Liver (tissue), 8 donors: ENCODE measurements at regions not wholly inside any gene's neighbourhood (a gene's known extent, or its start where the extent isn't known, plus 50 kb on each side); places are given as distances from the start of the nearest gene placed in this dataset.

Experiments
- DNase-seq: peaks from one replicate; pipeline ENCODE4 v3.0.0-alpha.2; 2017; ENCODE audit warnings: low spot score
- H3K27ac ChIP-seq, 2 donors: one replicate each; pipeline ENCODE4 v1.7.0; 2013; ENCODE audit warnings: inconsistent platforms in 2 of 2, low read length in 2 of 2, control low read depth in 1 of 2, low read depth in 1 of 2, mild to moderate bottlenecking in 1 of 2
- H3K27me3 ChIP-seq, 4 donors: one replicate each; pipeline versions ENCODE4 v1.6.1 to v1.7.0; 2013; ENCODE audit warnings: low read length in 3 of 4, inconsistent platforms in 1 of 4, mild to moderate bottlenecking in 1 of 4, moderate library complexity in 1 of 4; ENCODE audit not compliant: control insufficient read depth in 4 of 4, insufficient read depth in 4 of 4
- H3K36me3 ChIP-seq, 4 donors: one replicate each; pipeline versions ENCODE4 v1.6.1 to v1.7.0; 2013; ENCODE audit warnings: low read length in 3 of 4, mild to moderate bottlenecking in 3 of 4, low read depth in 1 of 4, moderate library complexity in 1 of 4; ENCODE audit not compliant: control insufficient read depth in 4 of 4, insufficient read depth in 3 of 4
- H3K4me1 ChIP-seq, 4 donors: one replicate each; pipeline versions ENCODE4 v1.6.1 to v1.7.0; 2013; ENCODE audit warnings: low read length in 3 of 4, mild to moderate bottlenecking in 3 of 4, moderate library complexity in 1 of 4; ENCODE audit not compliant: control insufficient read depth in 4 of 4, insufficient read depth in 4 of 4
- H3K4me3 ChIP-seq, 3 donors: one replicate each; pipeline versions ENCODE4 v1.6.1 to v1.7.0; 2013; ENCODE audit warnings: low read length in 3 of 3, control low read depth in 1 of 3, low read depth in 1 of 3, mild to moderate bottlenecking in 1 of 3
- H3K9ac ChIP-seq, 2 donors: one replicate each; pipeline ENCODE4 v1.7.0; 2013; ENCODE audit warnings: low read length in 2 of 2, mild to moderate bottlenecking in 2 of 2, moderate library complexity in 2 of 2, control low read depth in 1 of 2, low read depth in 1 of 2
- H3K9me3 ChIP-seq, 4 donors: one replicate each; pipeline versions ENCODE4 v1.6.1 to v1.7.0; 2013; ENCODE audit warnings: low read length in 3 of 4; ENCODE audit not compliant: control insufficient read depth in 4 of 4
- EGR1 ChIP-seq, 2 donors: IDR thresholded peaks; 2 replicates each; pipeline ENCODE4 v1.6.1; 2016 to 2018; ENCODE audit warnings: antibody characterized with exemption in 2 of 2, low read depth in 2 of 2
- FOXA1 ChIP-seq: IDR thresholded peaks from 2 replicates; pipeline ENCODE4 v1.6.1; 2016; ENCODE audit warnings: antibody characterized with exemption
- FOXA2 ChIP-seq: IDR thresholded peaks from 2 replicates; pipeline ENCODE4 v1.6.1; 2016; ENCODE audit warnings: antibody characterized with exemption
- GABPA ChIP-seq, 2 donors: IDR thresholded peaks in 1 of 2; conservative IDR thresholded peaks in 1 of 2; 2 replicates each; pipeline ENCODE4 v1.6.1; 2016; ENCODE audit warnings: antibody characterized with exemption in 2 of 2, mild to moderate bottlenecking in 1 of 2, moderate library complexity in 1 of 2
- HNF4A ChIP-seq, 2 donors: conservative IDR thresholded peaks; 2 replicates each; pipeline ENCODE4 v1.6.1; 2016; ENCODE audit warnings: antibody characterized with exemption in 2 of 2, mild to moderate bottlenecking in 2 of 2
- HNF4G ChIP-seq: IDR thresholded peaks from 2 replicates; pipeline ENCODE4 v1.6.1; 2016; ENCODE audit warnings: antibody characterized with exemption
- JUND ChIP-seq, 2 donors: IDR thresholded peaks; 2 replicates each; pipeline ENCODE4 v1.6.1; 2016; ENCODE audit warnings: antibody characterized with exemption in 2 of 2
- NR2F2 ChIP-seq: IDR thresholded peaks from 2 replicates; pipeline ENCODE4 v1.6.1; 2016; ENCODE audit warnings: antibody characterized with exemption
- RAD21 ChIP-seq, 2 donors: IDR thresholded peaks; 2 replicates each; pipeline ENCODE4 v1.6.1; 2016; ENCODE audit warnings: antibody characterized with exemption in 2 of 2, mild to moderate bottlenecking in 2 of 2
- RXRA ChIP-seq, 2 donors: IDR thresholded peaks; 2 replicates each; pipeline ENCODE4 v1.6.1; 2017 to 2018; ENCODE audit warnings: antibody characterized with exemption in 2 of 2, mild to moderate bottlenecking in 1 of 2
- SP1 ChIP-seq: IDR thresholded peaks from 2 replicates; pipeline ENCODE4 v1.6.1; 2018; ENCODE audit warnings: antibody characterized with exemption, mild to moderate bottlenecking
- TAF1 ChIP-seq: conservative IDR thresholded peaks from 2 replicates; pipeline ENCODE4 v1.6.1; 2016; ENCODE audit warnings: antibody characterized with exemption, mild to moderate bottlenecking
- YY1 ChIP-seq: IDR thresholded peaks from 2 replicates; pipeline ENCODE4 v1.6.1; 2016; ENCODE audit warnings: antibody characterized with exemption, mild to moderate bottlenecking
- WGBS: extraction: QIAGEN DNeasy Blood & Tissue Kit; methylation state at CpG from one replicate; pipeline ENCODE4 v1.1.7; 2013; 5-methylcytosine and 5-hydroxymethylcytosine counted together
- TF ChIP-seq, protein P1 (sequence below): IDR thresholded peaks from 2 replicates; pipeline ENCODE4 v1.6.1; 2016; ENCODE audit warnings: antibody characterized with exemption
- TF ChIP-seq, protein P2 (sequence below): IDR thresholded peaks from 2 replicates; pipeline ENCODE4 v1.6.1; 2016; ENCODE audit warnings: antibody characterized with exemption
- TF ChIP-seq, protein P3 (sequence below): fragments of 150-350 bp; IDR thresholded peaks from 2 replicates; pipeline ENCODE4 v1.5.1; 2017; ENCODE audit warnings: improper control_type of control experiment, low read depth, low read length; ENCODE audit not compliant: missing input control
- TF ChIP-seq, protein P4 (sequence below): IDR thresholded peaks from 2 replicates; pipeline ENCODE4 v1.6.1; 2016; ENCODE audit warnings: antibody characterized with exemption
- TF ChIP-seq, protein P5 (sequence below): IDR thresholded peaks from 2 replicates; pipeline ENCODE4 v1.6.1; 2016; ENCODE audit warnings: antibody characterized with exemption, mild to moderate bottlenecking
- donor health status: healthy.
- donor health status: healthy.
- donor health status: healthy.
- donor health status: healthy.
- donor health status: healthy.

DNA sequence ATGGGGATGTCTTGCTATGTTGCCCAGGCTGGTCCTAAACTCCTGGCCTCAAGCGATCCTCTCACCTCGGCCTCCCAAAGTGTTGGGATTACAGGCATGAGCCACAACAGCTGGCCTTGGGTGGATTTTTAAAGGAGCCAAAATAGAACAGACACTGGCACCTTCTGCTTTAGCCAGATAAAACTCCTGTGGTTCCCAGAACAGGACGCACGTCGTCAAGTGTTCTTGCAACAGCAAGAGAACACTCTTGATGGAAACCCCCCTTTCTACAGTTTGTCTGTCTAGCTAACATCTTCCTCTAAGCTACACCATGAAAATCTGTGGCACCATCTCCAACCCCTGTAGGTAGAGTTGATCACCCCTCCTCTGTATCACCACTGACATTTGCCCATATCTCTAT is 122.6 kb downstream of the NPIPB5 start:
- Histone ChIP-seq H3K9ac (no peak overlapping the region), H3K4me1 (no peaks in the 10 kb centered on the region), H3K4me3 (no peak overlapping the region), H3K27me3 (peaks cover 0 to 5% (median under 1%) of the 10 kb centered on the region in 4 donors), H3K9me3 (peaks cover 0 to 6% (median 3%) of the 10 kb centered on the region in 4 donors), H3K36me3 (no peaks in the 10 kb centered on the region), H3K27ac (no peak overlapping the region)
- WGBS, result 84% methylated on average over 5 of the region's 5 CpGs
- TF ChIP-seq EGR1 (IDR thresholded peaks at IDR 0.05; ENCODE audit: low read depth in 2 of 2), result no peak
- TF ChIP-seq RAD21 (IDR thresholded peaks at IDR 0.05), result no peak
- TF ChIP-seq, protein P1, sequence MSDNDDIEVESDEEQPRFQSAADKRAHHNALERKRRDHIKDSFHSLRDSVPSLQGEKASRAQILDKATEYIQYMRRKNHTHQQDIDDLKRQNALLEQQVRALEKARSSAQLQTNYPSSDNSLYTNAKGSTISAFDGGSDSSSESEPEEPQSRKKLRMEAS, result no peak
- no peak for TF ChIP-seq YY1
- TF ChIP-seq FOXA1, result no peak
- no peak for TF ChIP-seq GABPA (IDR thresholded peaks at IDR 0.05 in 1 of 2, conservative IDR thresholded peaks at IDR 0.05 in 1 of 2)
- TF ChIP-seq, protein P2, sequence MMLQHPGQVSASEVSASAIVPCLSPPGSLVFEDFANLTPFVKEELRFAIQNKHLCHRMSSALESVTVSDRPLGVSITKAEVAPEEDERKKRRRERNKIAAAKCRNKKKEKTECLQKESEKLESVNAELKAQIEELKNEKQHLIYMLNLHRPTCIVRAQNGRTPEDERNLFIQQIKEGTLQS, result no peak
- no peak for TF ChIP-seq HNF4A (conservative IDR thresholded peaks at IDR 0.05)
- TF ChIP-seq RXRA (IDR thresholded peaks at IDR 0.05), result no peak
- TF ChIP-seq, protein P3, sequence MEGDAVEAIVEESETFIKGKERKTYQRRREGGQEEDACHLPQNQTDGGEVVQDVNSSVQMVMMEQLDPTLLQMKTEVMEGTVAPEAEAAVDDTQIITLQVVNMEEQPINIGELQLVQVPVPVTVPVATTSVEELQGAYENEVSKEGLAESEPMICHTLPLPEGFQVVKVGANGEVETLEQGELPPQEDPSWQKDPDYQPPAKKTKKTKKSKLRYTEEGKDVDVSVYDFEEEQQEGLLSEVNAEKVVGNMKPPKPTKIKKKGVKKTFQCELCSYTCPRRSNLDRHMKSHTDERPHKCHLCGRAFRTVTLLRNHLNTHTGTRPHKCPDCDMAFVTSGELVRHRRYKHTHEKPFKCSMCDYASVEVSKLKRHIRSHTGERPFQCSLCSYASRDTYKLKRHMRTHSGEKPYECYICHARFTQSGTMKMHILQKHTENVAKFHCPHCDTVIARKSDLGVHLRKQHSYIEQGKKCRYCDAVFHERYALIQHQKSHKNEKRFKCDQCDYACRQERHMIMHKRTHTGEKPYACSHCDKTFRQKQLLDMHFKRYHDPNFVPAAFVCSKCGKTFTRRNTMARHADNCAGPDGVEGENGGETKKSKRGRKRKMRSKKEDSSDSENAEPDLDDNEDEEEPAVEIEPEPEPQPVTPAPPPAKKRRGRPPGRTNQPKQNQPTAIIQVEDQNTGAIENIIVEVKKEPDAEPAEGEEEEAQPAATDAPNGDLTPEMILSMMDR, result no peak
- no peak for TF ChIP-seq SP1
- TF ChIP-seq TAF1, result no peak
- DNase-seq, result no peak

DNA sequence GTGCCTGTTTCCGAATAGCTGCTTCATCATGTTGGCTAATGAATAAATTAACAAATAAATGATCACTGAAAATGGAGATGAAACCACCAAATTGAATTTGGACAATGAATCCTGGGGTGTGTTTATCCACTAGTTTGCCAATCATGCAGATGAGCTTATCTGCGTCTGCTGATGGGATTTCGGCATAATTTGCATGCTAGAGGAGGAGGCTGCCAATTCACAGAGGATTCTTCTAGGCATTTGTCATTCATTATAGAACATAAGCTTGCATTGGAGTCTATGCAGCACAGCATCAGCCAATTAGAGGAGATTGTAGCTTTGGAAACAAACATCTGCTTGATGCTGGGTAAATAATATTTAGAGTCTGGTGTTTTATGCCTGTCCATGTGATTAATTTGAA is 123.1 kb downstream of the NPIPB5 start:
- 35% methylated on average over 3 of the region's 3 CpGs for WGBS
- H3K9me3 ChIP-seq, result peaks cover 0 to 6% (median 3%) of the 10 kb centered on the region in 4 donors
- H3K4me3 ChIP-seq, result no peak overlapping the region
- DNase-seq, result no peak
- H3K27me3 ChIP-seq, result peaks cover 0 to 5% (median under 1%) of the 10 kb centered on the region in 4 donors
- no peaks in the 10 kb centered on the region for H3K4me1 ChIP-seq
- no peaks in the 10 kb centered on the region for H3K36me3 ChIP-seq
- TF ChIP-seq, protein P4, sequence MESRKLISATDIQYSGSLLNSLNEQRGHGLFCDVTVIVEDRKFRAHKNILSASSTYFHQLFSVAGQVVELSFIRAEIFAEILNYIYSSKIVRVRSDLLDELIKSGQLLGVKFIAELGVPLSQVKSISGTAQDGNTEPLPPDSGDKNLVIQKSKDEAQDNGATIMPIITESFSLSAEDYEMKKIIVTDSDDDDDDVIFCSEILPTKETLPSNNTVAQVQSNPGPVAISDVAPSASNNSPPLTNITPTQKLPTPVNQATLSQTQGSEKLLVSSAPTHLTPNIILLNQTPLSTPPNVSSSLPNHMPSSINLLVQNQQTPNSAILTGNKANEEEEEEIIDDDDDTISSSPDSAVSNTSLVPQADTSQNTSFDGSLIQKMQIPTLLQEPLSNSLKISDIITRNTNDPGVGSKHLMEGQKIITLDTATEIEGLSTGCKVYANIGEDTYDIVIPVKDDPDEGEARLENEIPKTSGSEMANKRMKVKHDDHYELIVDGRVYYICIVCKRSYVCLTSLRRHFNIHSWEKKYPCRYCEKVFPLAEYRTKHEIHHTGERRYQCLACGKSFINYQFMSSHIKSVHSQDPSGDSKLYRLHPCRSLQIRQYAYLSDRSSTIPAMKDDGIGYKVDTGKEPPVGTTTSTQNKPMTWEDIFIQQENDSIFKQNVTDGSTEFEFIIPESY, result no peak
- TF ChIP-seq HNF4A (conservative IDR thresholded peaks at IDR 0.05), result no peak
- TF ChIP-seq SP1, result no peak
- TF ChIP-seq, protein P5, sequence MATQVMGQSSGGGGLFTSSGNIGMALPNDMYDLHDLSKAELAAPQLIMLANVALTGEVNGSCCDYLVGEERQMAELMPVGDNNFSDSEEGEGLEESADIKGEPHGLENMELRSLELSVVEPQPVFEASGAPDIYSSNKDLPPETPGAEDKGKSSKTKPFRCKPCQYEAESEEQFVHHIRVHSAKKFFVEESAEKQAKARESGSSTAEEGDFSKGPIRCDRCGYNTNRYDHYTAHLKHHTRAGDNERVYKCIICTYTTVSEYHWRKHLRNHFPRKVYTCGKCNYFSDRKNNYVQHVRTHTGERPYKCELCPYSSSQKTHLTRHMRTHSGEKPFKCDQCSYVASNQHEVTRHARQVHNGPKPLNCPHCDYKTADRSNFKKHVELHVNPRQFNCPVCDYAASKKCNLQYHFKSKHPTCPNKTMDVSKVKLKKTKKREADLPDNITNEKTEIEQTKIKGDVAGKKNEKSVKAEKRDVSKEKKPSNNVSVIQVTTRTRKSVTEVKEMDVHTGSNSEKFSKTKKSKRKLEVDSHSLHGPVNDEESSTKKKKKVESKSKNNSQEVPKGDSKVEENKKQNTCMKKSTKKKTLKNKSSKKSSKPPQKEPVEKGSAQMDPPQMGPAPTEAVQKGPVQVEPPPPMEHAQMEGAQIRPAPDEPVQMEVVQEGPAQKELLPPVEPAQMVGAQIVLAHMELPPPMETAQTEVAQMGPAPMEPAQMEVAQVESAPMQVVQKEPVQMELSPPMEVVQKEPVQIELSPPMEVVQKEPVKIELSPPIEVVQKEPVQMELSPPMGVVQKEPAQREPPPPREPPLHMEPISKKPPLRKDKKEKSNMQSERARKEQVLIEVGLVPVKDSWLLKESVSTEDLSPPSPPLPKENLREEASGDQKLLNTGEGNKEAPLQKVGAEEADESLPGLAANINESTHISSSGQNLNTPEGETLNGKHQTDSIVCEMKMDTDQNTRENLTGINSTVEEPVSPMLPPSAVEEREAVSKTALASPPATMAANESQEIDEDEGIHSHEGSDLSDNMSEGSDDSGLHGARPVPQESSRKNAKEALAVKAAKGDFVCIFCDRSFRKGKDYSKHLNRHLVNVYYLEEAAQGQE, result no peak
- TF ChIP-seq, protein P2, result no peak
- no peak for TF ChIP-seq RAD21 (IDR thresholded peaks at IDR 0.05)
- TF ChIP-seq JUND (IDR thresholded peaks at IDR 0.05), result no peak
- no peak for TF ChIP-seq RXRA (IDR thresholded peaks at IDR 0.05)
- no peak for TF ChIP-seq NR2F2
- TF ChIP-seq GABPA (IDR thresholded peaks at IDR 0.05 in 1 of 2, conservative IDR thresholded peaks at IDR 0.05 in 1 of 2), result no peak
- TF ChIP-seq TAF1, result no peak
- no peak for TF ChIP-seq HNF4G
- TF ChIP-seq FOXA2, result no peak
- TF ChIP-seq, protein P3, result no peak
- no peak for TF ChIP-seq FOXA1
- no peak for TF ChIP-seq EGR1 (IDR thresholded peaks at IDR 0.05; ENCODE audit: low read depth in 2 of 2)
- TF ChIP-seq YY1, result no peak
- TF ChIP-seq, protein P1, result no peak
- no peak overlapping the region for H3K9ac ChIP-seq
- H3K27ac ChIP-seq, result no peak overlapping the region
